Ovary (tissue), 7 donors: ENCODE measurements at regions not wholly inside any gene's neighbourhood (a gene's known extent, or its start where the extent isn't known, plus 50 kb on each side); places are given as distances from the start of the nearest gene placed in this dataset.

Experiments
- DNase-seq, 5 donors: peaks; one replicate each; pipeline ENCODE4 v3.0.0-alpha.2; 2019 to 2020
- H3K27ac ChIP-seq, 2 donors: fragments of 200-600 bp; one replicate each; pipeline versions ENCODE4 v1.5.1 to v1.8.0; 2019 to 2022
- H3K27me3 ChIP-seq: fragments of 200-600 bp; one replicate; pipeline ENCODE4 v1.8.0; 2022
- H3K36me3 ChIP-seq: fragments of 200-600 bp; sonication (generic); one replicate; pipeline ENCODE4 v1.5.1; 2019
- H3K4me1 ChIP-seq: one replicate; pipeline ENCODE4 v1.8.1; 2013; ENCODE audit warnings: mild to moderate bottlenecking, moderate library complexity; ENCODE audit not compliant: insufficient read depth
- H3K4me3 ChIP-seq: fragments of 200-600 bp; sonication (generic); one replicate; pipeline ENCODE4 v1.5.1; 2017
- H3K9me3 ChIP-seq, 2 donors: fragments of 200-600 bp in 1 of 2; sonication (generic) in 1 of 2; one replicate each; pipeline versions ENCODE4 v1.5.1 to v1.8.1; 2013 to 2019; ENCODE audit warnings: mild to moderate bottlenecking in 1 of 2, moderate library complexity in 1 of 2
- CTCF ChIP-seq, 3 donors: fragments of 450-650 bp in 2 of 3; fragments of 200-600 bp in 1 of 3; IDR thresholded peaks; one replicate each; pipeline versions ENCODE4 v1.5.1 to v1.8.0; 2016 to 2022; ENCODE audit warnings: antibody characterized with exemption in 3 of 3, mild to moderate bottlenecking in 1 of 3
- EP300 ChIP-seq: sonication (generic); formaldehyde crosslinking; IDR thresholded peaks from one replicate; pipeline ENCODE4 v1.6.1; 2017; ENCODE audit warnings: antibody characterized with exemption
- POLR2A ChIP-seq: fragments of 450-650 bp; IDR thresholded peaks from one replicate; pipeline ENCODE4 v1.6.1; 2017; ENCODE audit warnings: antibody characterized with exemption, mild to moderate bottlenecking, moderate library complexity
- WGBS, 3 donors: extraction: QIAGEN DNeasy Blood & Tissue Kit in 1 of 3; methylation state at CpG; one replicate each; pipeline versions ENCODE4 v1.1.5 to v1.1.7; 2013 to 2017; 5-methylcytosine and 5-hydroxymethylcytosine counted together
- intact Hi-C, 4 donors: fragments of 100-400 bp; cut with DNase I; formaldehyde crosslinking; loops; one replicate each; pipeline versions ENCODE4 v1.11.0 to v1.15.1; 2022 to 2023
- donor health status: DM: no; HTN: no; CAD: no; lungs with moderate emphysema.
- donor health status: DM: no; HTN: no; CAD: no.
- donor health status: Bipolar disorder and iron deficiency.
- donor health status: DM: no; HTN: no; CAD: no.
- donor health status: DM: yes; HTN: yes; CAD: no.

- no peak overlapping the region for H3K4me3 ChIP-seq
- TF ChIP-seq POLR2A (no peak), EP300 (no peak), CTCF (IDR thresholded peaks at IDR 0.05) (no peak)
Measured at GRCh38 chr7:42605406-42606192, 306.3 kb downstream of the C7orf25 start.

GRCh38 chr7:42603496-42603895 is 308.4 kb downstream of the C7orf25 start:
- DNase-seq, result no peak
- TF ChIP-seq POLR2A (no peak), CTCF (IDR thresholded peaks at IDR 0.05) (no peak), EP300 (no peak)
- no peaks in the 10 kb centered on the region for H3K9me3 ChIP-seq
- intact Hi-C loops, result no loop called here
- H3K27ac ChIP-seq, result no peak overlapping the region
- H3K36me3 ChIP-seq, result no peaks in the 10 kb centered on the region
- no peak overlapping the region for H3K4me3 ChIP-seq
- peaks cover 3% of the 10 kb centered on the region for H3K4me1 ChIP-seq
- 88 to 90% (median 89%) methylated on average over 2 of the region's 2 CpGs for WGBS, 3 donors
- no peaks in the 10 kb centered on the region for H3K27me3 ChIP-seq

More at GRCh38 chr7:42605406-42606192, 306.3 kb downstream of the C7orf25 start:
- intact Hi-C loops, result no loop called here
- DNase-seq, result no peak
- no peaks in the 10 kb centered on the region for H3K27me3 ChIP-seq
- peaks cover 3% of the 10 kb centered on the region for H3K4me1 ChIP-seq
- no peaks in the 10 kb centered on the region for H3K36me3 ChIP-seq
- H3K9me3 ChIP-seq, result no peaks in the 10 kb centered on the region
- H3K27ac ChIP-seq, result no peak overlapping the region
- WGBS, 3 donors, result 15 to 16% (median 16%) methylated on average over 7 of the region's 7 CpGs

GRCh38 chr7:42597300-42597699 is 314.6 kb downstream of the C7orf25 start:
- 88 to 90% (median 90%) methylated on average over 3 of the region's 3 CpGs for WGBS, 3 donors
- Histone ChIP-seq H3K4me3 (no peak overlapping the region), H3K4me1 (no peaks in the 10 kb centered on the region), H3K36me3 (no peaks in the 10 kb centered on the region), H3K27me3 (no peaks in the 10 kb centered on the region), H3K9me3 (no peaks in the 10 kb centered on the region), H3K27ac (no peak overlapping the region)
- DNase-seq, result no peak
- intact Hi-C loops, result no loop called here
- TF ChIP-seq POLR2A, result no peak
- TF ChIP-seq CTCF (IDR thresholded peaks at IDR 0.05), result no peak
- no peak for TF ChIP-seq EP300

- H3K27ac ChIP-seq, result no peak overlapping the region
- DNase-seq, result no peak
- H3K36me3 ChIP-seq, result no peaks in the 10 kb centered on the region
- no peak overlapping the region for H3K4me3 ChIP-seq
- no peaks in the 10 kb centered on the region for H3K4me1 ChIP-seq
- intact Hi-C loops, result no loop called here
- no peaks in the 10 kb centered on the region for H3K9me3 ChIP-seq
- TF ChIP-seq CTCF (IDR thresholded peaks at IDR 0.05) (no peak), EP300 (no peak), POLR2A (no peak)
- no peaks in the 10 kb centered on the region for H3K27me3 ChIP-seq
Measured at GRCh38 chr7:42596737-42597136, 315.1 kb downstream of the C7orf25 start.
